ENCODE measurements at regions not wholly inside any gene's neighbourhood (a gene's known extent, or its start where the extent isn't known, plus 50 kb on each side); places are given as distances from the start of the nearest gene placed in this dataset.

- TF ChIP-seq EZH2phosphoT487 (IDR thresholded peaks at IDR 0.05; ENCODE audit: low read depth, severe bottlenecking, unreplicated experiment) (no peak), EZH2 (IDR thresholded peaks at IDR 0.05; ENCODE audit: borderline replicate concordance) (no peak)
- TF ChIP-seq, protein P1, sequence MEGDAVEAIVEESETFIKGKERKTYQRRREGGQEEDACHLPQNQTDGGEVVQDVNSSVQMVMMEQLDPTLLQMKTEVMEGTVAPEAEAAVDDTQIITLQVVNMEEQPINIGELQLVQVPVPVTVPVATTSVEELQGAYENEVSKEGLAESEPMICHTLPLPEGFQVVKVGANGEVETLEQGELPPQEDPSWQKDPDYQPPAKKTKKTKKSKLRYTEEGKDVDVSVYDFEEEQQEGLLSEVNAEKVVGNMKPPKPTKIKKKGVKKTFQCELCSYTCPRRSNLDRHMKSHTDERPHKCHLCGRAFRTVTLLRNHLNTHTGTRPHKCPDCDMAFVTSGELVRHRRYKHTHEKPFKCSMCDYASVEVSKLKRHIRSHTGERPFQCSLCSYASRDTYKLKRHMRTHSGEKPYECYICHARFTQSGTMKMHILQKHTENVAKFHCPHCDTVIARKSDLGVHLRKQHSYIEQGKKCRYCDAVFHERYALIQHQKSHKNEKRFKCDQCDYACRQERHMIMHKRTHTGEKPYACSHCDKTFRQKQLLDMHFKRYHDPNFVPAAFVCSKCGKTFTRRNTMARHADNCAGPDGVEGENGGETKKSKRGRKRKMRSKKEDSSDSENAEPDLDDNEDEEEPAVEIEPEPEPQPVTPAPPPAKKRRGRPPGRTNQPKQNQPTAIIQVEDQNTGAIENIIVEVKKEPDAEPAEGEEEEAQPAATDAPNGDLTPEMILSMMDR (IDR thresholded peaks at IDR 0.05; ENCODE audit: poor library complexity) = no peak
- no peaks in the 10 kb centered on the region for H3K4me1 ChIP-seq (ENCODE audit: insufficient read depth)
- H3K79me2 ChIP-seq = no peaks in the 10 kb centered on the region
- H3K9me2 ChIP-seq (replicated peaks; ENCODE audit: insufficient read depth) = no peaks in the 10 kb centered on the region
- no peak overlapping the region for H3K4me3 ChIP-seq
- no peak overlapping the region for H3K27ac ChIP-seq
- H3K36me3 ChIP-seq (replicated peaks; ENCODE audit: insufficient read depth, low read depth) = no peaks in the 10 kb centered on the region
- 100% methylated on average over 1 of the region's 1 CpG for WGBS (ENCODE audit: low lambda C conversion rate, missing lambda C conversion rate)
- H4K20me1 ChIP-seq (ENCODE audit: insufficient read depth, poor library complexity, severe bottlenecking) = no peaks in the 10 kb centered on the region
- H3K4me2 ChIP-seq = no peak overlapping the region
- H3K9me3 ChIP-seq (ENCODE audit: low read depth) = no peaks in the 10 kb centered on the region
- H2AFZ ChIP-seq = no peak overlapping the region
- DNase-seq (ENCODE audit: low spot score) = no peak
- no peaks in the 10 kb centered on the region for H3K27me3 ChIP-seq
Measured at GRCh38 chr3:193762657-193763056, 169.6 kb downstream of the OPA1 start.

DNA sequence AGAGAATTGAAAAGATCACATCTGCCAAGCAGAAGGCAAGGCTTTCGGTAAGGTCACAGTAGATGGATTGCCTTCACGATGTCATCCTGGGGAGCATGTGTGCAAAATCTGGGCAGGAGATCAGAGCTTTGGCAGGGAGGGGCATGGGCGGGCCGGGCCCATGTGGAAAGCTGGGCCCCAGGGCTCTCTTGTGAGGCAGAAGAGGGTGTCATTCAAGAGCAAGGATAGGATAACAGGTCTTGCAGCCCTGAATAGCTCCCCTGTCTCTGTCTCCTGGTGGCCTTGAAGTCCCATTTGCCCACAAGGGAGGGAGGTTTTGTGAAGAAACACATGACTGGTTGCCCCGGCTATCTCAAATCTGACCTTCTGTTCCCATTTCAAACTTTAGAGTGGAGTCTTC lies 172.0 kb downstream of the OPA1 start:
- Histone ChIP-seq H4K20me1 (ENCODE audit: insufficient read depth, poor library complexity, severe bottlenecking) (no peaks in the 10 kb centered on the region), H3K4me1 (ENCODE audit: insufficient read depth) (no peaks in the 10 kb centered on the region), H3K36me3 (replicated peaks; ENCODE audit: insufficient read depth, low read depth) (no peaks in the 10 kb centered on the region), H3K27ac (no peak overlapping the region), H3K4me2 (no peak overlapping the region), H3K79me2 (no peaks in the 10 kb centered on the region), H3K9me3 (ENCODE audit: low read depth) (no peaks in the 10 kb centered on the region), H2AFZ (no peak overlapping the region), H3K4me3 (no peak overlapping the region), H3K9me2 (replicated peaks; ENCODE audit: insufficient read depth) (no peaks in the 10 kb centered on the region), H3K27me3 (no peaks in the 10 kb centered on the region)
- TF ChIP-seq, protein P1 (IDR thresholded peaks at IDR 0.05; ENCODE audit: poor library complexity) = no peak
- TF ChIP-seq EZH2phosphoT487 (IDR thresholded peaks at IDR 0.05; ENCODE audit: low read depth, severe bottlenecking, unreplicated experiment) (no peak), EZH2 (IDR thresholded peaks at IDR 0.05; ENCODE audit: borderline replicate concordance) (no peak)
- WGBS (ENCODE audit: low lambda C conversion rate, missing lambda C conversion rate) = 89% methylated on average over 5 of the region's 5 CpGs
- DNase-seq (ENCODE audit: low spot score) = peak; percentile 1

GRCh38 chr3:193767353-193768069 lies 174.5 kb downstream of the OPA1 start:
- Histone ChIP-seq H3K27me3 (no peaks in the 10 kb centered on the region), H3K36me3 (replicated peaks; ENCODE audit: insufficient read depth, low read depth) (no peaks in the 10 kb centered on the region), H3K4me3 (no peak overlapping the region), H3K79me2 (no peaks in the 10 kb centered on the region), H3K27ac (no peak overlapping the region), H3K4me1 (ENCODE audit: insufficient read depth) (no peaks in the 10 kb centered on the region), H3K4me2 (no peak overlapping the region), H3K9me3 (ENCODE audit: low read depth) (no peaks in the 10 kb centered on the region), H4K20me1 (ENCODE audit: insufficient read depth, poor library complexity, severe bottlenecking) (no peaks in the 10 kb centered on the region), H3K9me2 (replicated peaks; ENCODE audit: insufficient read depth) (no peaks in the 10 kb centered on the region), H2AFZ (no peak overlapping the region)
- WGBS (ENCODE audit: low lambda C conversion rate, missing lambda C conversion rate) = 100% methylated on average over 1 of the region's 1 CpG
- no peak for DNase-seq (ENCODE audit: low spot score)
- TF ChIP-seq EZH2phosphoT487 (IDR thresholded peaks at IDR 0.05; ENCODE audit: low read depth, severe bottlenecking, unreplicated experiment) (no peak), EZH2 (IDR thresholded peaks at IDR 0.05; ENCODE audit: borderline replicate concordance) (no peak)

GRCh38 chr3:193768070-193768394 lies 175.0 kb downstream of the OPA1 start:
- no peak overlapping the region for H3K4me2 ChIP-seq
- no peak for DNase-seq (ENCODE audit: low spot score)

More at GRCh38 chr3:193768070-193768394, 175.0 kb downstream of the OPA1 start:
- WGBS (ENCODE audit: low lambda C conversion rate, missing lambda C conversion rate) = 72% methylated on average over 2 of the region's 2 CpGs
- Histone ChIP-seq H3K4me1 (ENCODE audit: insufficient read depth) (no peaks in the 10 kb centered on the region), H3K36me3 (replicated peaks; ENCODE audit: insufficient read depth, low read depth) (no peaks in the 10 kb centered on the region), H2AFZ (no peak overlapping the region), H3K27me3 (no peaks in the 10 kb centered on the region), H3K9me2 (replicated peaks; ENCODE audit: insufficient read depth) (no peaks in the 10 kb centered on the region), H3K9me3 (ENCODE audit: low read depth) (no peaks in the 10 kb centered on the region), H4K20me1 (ENCODE audit: insufficient read depth, poor library complexity, severe bottlenecking) (no peaks in the 10 kb centered on the region), H3K79me2 (no peaks in the 10 kb centered on the region), H3K27ac (no peak overlapping the region), H3K4me3 (no peak overlapping the region)
- no peak for TF ChIP-seq EZH2 (IDR thresholded peaks at IDR 0.05; ENCODE audit: borderline replicate concordance)
- TF ChIP-seq, protein P1 (IDR thresholded peaks at IDR 0.05; ENCODE audit: poor library complexity) = no peak
- TF ChIP-seq EZH2phosphoT487 (IDR thresholded peaks at IDR 0.05; ENCODE audit: low read depth, severe bottlenecking, unreplicated experiment) = no peak

Data from hepatocyte (in vitro differentiated cells).